22Rv1 (cell line): ENCODE measurements at regions not wholly inside any gene's neighbourhood (a gene's known extent, or its start where the extent isn't known, plus 50 kb on each side); places are given as distances from the start of the nearest gene placed in this dataset.

Experiments used
- ZFX ChIP-seq: fragments of 450-650 bp; IDR thresholded peaks from 2 replicates; pipeline ENCODE4 v1.6.1; 2017; ENCODE audit warnings: antibody characterized with exemption, borderline replicate concordance
- TF ChIP-seq, protein P1 (sequence below): fragments of 450-650 bp; IDR thresholded peaks from 2 replicates; pipeline ENCODE4 v1.5.1; 2017; ENCODE audit warnings: mild to moderate bottlenecking

GRCh38 chr12:66931091-66931490 is 252.2 kb upstream of the GRIP1 start:
- TF ChIP-seq, protein P1, sequence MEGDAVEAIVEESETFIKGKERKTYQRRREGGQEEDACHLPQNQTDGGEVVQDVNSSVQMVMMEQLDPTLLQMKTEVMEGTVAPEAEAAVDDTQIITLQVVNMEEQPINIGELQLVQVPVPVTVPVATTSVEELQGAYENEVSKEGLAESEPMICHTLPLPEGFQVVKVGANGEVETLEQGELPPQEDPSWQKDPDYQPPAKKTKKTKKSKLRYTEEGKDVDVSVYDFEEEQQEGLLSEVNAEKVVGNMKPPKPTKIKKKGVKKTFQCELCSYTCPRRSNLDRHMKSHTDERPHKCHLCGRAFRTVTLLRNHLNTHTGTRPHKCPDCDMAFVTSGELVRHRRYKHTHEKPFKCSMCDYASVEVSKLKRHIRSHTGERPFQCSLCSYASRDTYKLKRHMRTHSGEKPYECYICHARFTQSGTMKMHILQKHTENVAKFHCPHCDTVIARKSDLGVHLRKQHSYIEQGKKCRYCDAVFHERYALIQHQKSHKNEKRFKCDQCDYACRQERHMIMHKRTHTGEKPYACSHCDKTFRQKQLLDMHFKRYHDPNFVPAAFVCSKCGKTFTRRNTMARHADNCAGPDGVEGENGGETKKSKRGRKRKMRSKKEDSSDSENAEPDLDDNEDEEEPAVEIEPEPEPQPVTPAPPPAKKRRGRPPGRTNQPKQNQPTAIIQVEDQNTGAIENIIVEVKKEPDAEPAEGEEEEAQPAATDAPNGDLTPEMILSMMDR, result no peak
- no peak for TF ChIP-seq ZFX
